T-cell (primary cell): ENCODE measurements at regions not wholly inside any gene's neighbourhood (a gene's known extent, or its start where the extent isn't known, plus 50 kb on each side); places are given as distances from the start of the nearest gene placed in this dataset.

Experiments used
- ATAC-seq, 4 experiments: fragments of 200-7000 bp in 3 of 4; fragments of 150-1000 bp in 1 of 4; cut with Tn5 transposase; replicated peaks in 1 of 4; 1 replicate in 3 of 4; 2 replicates in 1 of 4; pipeline ENCODE4 v1.10.0; 2021; ENCODE audit warnings: moderate library complexity in 3 of 4, mild to moderate bottlenecking in 2 of 4, moderate number of reproducible peaks in 1 of 4
- CTCF ChIA-PET, 2 donors: fragments of 300-600 bp; sonication (Branson Sonifier 250); formaldehyde crosslinking; loops; one replicate each; lab custom pipeline; 2022; ENCODE audit warnings: antibody characterized with exemption in 2 of 2; lab: Charles Lee
- POLR2A ChIA-PET, 2 donors: fragments of 300-600 bp; sonication (Branson Sonifier 250); formaldehyde crosslinking; loops; one replicate each; lab custom pipeline; 2022; ENCODE audit warnings: antibody characterized with exemption in 2 of 2; lab: Charles Lee
- DNase-seq, 35 experiments: peaks; one replicate each; pipeline versions ENCODE4 v3.0.0 to v3.0.0-alpha.2; 2013 to 2023
- H3K27ac ChIP-seq: one replicate; pipeline ENCODE4 v1.5.1; 2013; ENCODE audit warnings: low read length
- H3K27me3 ChIP-seq, 2 experiments: replicated peaks in 1 of 2; 1 replicate in 1 of 2; 2 replicates in 1 of 2; pipeline versions ENCODE4 v1.6.1 to v1.7.0; 2013; ENCODE audit warnings: low read length in 1 of 2, mixed read lengths in 1 of 2; ENCODE audit not compliant: control insufficient read depth in 2 of 2, insufficient read depth in 2 of 2; ENCODE audit errors: extremely low read depth in 1 of 2
- H3K36me3 ChIP-seq, 2 donors: 1 replicate in 1 of 2; 2 replicates in 1 of 2; pipeline versions ENCODE4 v1.6.1 to v1.7.0; 2013; ENCODE audit warnings: low read length in 1 of 2; ENCODE audit not compliant: control insufficient read depth in 2 of 2, insufficient read depth in 1 of 2; ENCODE audit errors: extremely low read depth in 1 of 2
- H3K4me1 ChIP-seq, 2 experiments: 1 replicate in 1 of 2; 2 replicates in 1 of 2; pipeline versions ENCODE4 v1.6.1 to v1.7.0; 2013; ENCODE audit warnings: low read length in 2 of 2, mixed read lengths in 1 of 2; ENCODE audit not compliant: insufficient read depth in 2 of 2, control insufficient read depth in 1 of 2; ENCODE audit errors: extremely low read depth in 1 of 2
- H3K4me3 ChIP-seq, 2 donors: 1 replicate in 1 of 2; 2 replicates in 1 of 2; pipeline versions ENCODE4 v1.5.1 to v1.7.0; 2013; ENCODE audit warnings: mild to moderate bottlenecking in 2 of 2, low read length in 1 of 2, moderate library complexity in 1 of 2; ENCODE audit not compliant: control insufficient read depth in 1 of 2; ENCODE audit errors: extremely low read depth in 1 of 2
- H3K9me3 ChIP-seq: 2 replicates; pipeline ENCODE4 v1.7.0; 2013
- H3K27ac Mint-ChIP-seq, 2 donors: one replicate each; pipeline ENCODE4 v1.8.0; 2020 to 2021; ENCODE audit warnings: mild to moderate bottlenecking in 2 of 2, mixed read lengths in 2 of 2
- H3K27me3 Mint-ChIP-seq, 2 donors: one replicate each; pipeline ENCODE4 v1.8.0; 2021 to 2022; ENCODE audit warnings: mixed read lengths in 2 of 2
- H3K36me3 Mint-ChIP-seq: one replicate; pipeline ENCODE4 v1.8.0; 2021; ENCODE audit warnings: mixed read lengths
- H3K4me1 Mint-ChIP-seq, 3 donors: one replicate each; pipeline ENCODE4 v1.8.0; 2020 to 2022; ENCODE audit warnings: mixed read lengths in 3 of 3, mild to moderate bottlenecking in 1 of 3
- H3K4me3 Mint-ChIP-seq, 3 donors: one replicate each; pipeline ENCODE4 v1.8.0; 2020 to 2022; ENCODE audit warnings: mild to moderate bottlenecking in 3 of 3, mixed read lengths in 3 of 3, moderate library complexity in 3 of 3
- H3K9me3 Mint-ChIP-seq, 3 donors: one replicate each; pipeline ENCODE4 v1.8.0; 2020 to 2022; ENCODE audit warnings: mixed read lengths in 3 of 3
- WGBS: methylation state at CpG from one replicate; pipeline ENCODE4 v1.1.5; 2013; ENCODE audit warnings: missing lambda C conversion rate; ENCODE audit not compliant: insufficient coverage; 5-methylcytosine and 5-hydroxymethylcytosine counted together

GRCh38 chr1:114342376-114342775, 168.6 kb downstream of the TRIM33 start:
- DNase-seq, result peak in 32 of 35 experiments; percentile 21 to 70 (median 46)
- H3K27me3 Mint-ChIP-seq, result peaks cover 0 to 2% of the 10 kb centered on the region in 2 donors
- peak overlapping the region; percentile 78 to 85 for H3K27ac Mint-ChIP-seq
- peaks cover 69 to 79% (median 69%) of the 10 kb centered on the region in 3 donors for H3K4me1 Mint-ChIP-seq
- peaks cover 0 to 4% (median 0%) of the 10 kb centered on the region in 3 donors for H3K9me3 Mint-ChIP-seq
- Histone ChIP-seq H3K27ac (peak overlapping the region; percentile 79), H3K4me3 (no peak overlapping the region), H3K36me3 (no peaks in the 10 kb centered on the region), H3K27me3 (no peaks in the 10 kb centered on the region), H3K4me1 (peaks cover 38 to 80% of the 10 kb centered on the region in 2 experiments), H3K9me3 (no peaks in the 10 kb centered on the region)
- POLR2A ChIA-PET, result no interaction called here
- no peaks in the 10 kb centered on the region for H3K36me3 Mint-ChIP-seq
- peak in 3 of 4 experiments; percentile 3 to 31 (median 24) for ATAC-seq
- CTCF ChIA-PET, result interaction anchor here in 1 of 2 donors (0.7 to 1.2 kb wide), 4 partner anchors 9 to 239 kb away, joined by 3 read pairs; partner anchors contain the start of gene BCAS2
- H3K4me3 Mint-ChIP-seq, result peak overlapping the region in 2 of 3 donors; percentile 26 to 48
- 40% methylated on average over 2 of the region's 3 CpGs for WGBS

- no CpG with 5 or more reads among the region's 6 CpGs for WGBS
- H3K4me3 Mint-ChIP-seq, result peak overlapping the region in 1 of 3 donors; percentile 80
- no peaks in the 10 kb centered on the region for H3K27me3 ChIP-seq
- POLR2A ChIA-PET, result no interaction called here
- no peaks in the 10 kb centered on the region for H3K9me3 ChIP-seq
- peak in 1 of 35 experiments; percentile 44 for DNase-seq
- peaks cover 38 to 79% of the 10 kb centered on the region in 2 experiments for H3K4me1 ChIP-seq
- CTCF ChIA-PET, result interaction anchor here in 1 of 2 donors (0.6 to 1.2 kb wide), 7 partner anchors 9 to 90 kb away, joined by 3 to 7 read pairs (median 3); no protein-coding TSS in a partner anchor
- peaks cover 0 to 4% (median 0%) of the 10 kb centered on the region in 3 donors for H3K9me3 Mint-ChIP-seq
- H3K27ac ChIP-seq, result peak overlapping the region; percentile 79
- H3K27me3 Mint-ChIP-seq, result peaks cover 0 to 2% of the 10 kb centered on the region in 2 donors
- H3K36me3 ChIP-seq, result no peaks in the 10 kb centered on the region
- H3K27ac Mint-ChIP-seq, result peak overlapping the region; percentile 25 to 57
- no peak for ATAC-seq
- no peaks in the 10 kb centered on the region for H3K36me3 Mint-ChIP-seq
- peaks cover 65 to 77% (median 71%) of the 10 kb centered on the region in 3 donors for H3K4me1 Mint-ChIP-seq
- H3K4me3 ChIP-seq, result peak overlapping the region in 1 of 2 donors; percentile 26
These were observed 169.1 kb downstream of the TRIM33 start for GRCh38 chr1:114341856-114342255.

GRCh38 chr1:114341299-114341698, 169.7 kb downstream of the TRIM33 start:
- Mint-ChIP-seq H3K36me3 (no peaks in the 10 kb centered on the region), H3K4me3 (peak overlapping the region; percentile 10 to 80 (median 28)), H3K4me1 (peaks cover 59 to 73% (median 71%) of the 10 kb centered on the region in 3 donors), H3K27ac (peak overlapping the region; percentile 86 to 91), H3K27me3 (peaks cover 0 to under 1% of the 10 kb centered on the region in 2 donors), H3K9me3 (peaks cover 0 to 4% (median 0%) of the 10 kb centered on the region in 3 donors)
- ChIA-PET POLR2A (interaction anchor here (0.6 to 0.7 kb wide), 2 partner anchors 24 to 581 kb away, joined by 3 read pairs; no protein-coding TSS in a partner anchor), CTCF (interaction anchor here in 1 of 2 donors (0.6 to 1.2 kb wide), 5 partner anchors 8 to 89 kb away, joined by 3 to 7 read pairs (median 5); no protein-coding TSS in a partner anchor)
- Histone ChIP-seq H3K4me3 (no peak overlapping the region), H3K36me3 (no peaks in the 10 kb centered on the region), H3K4me1 (peaks cover 38 to 77% of the 10 kb centered on the region in 2 experiments), H3K9me3 (no peaks in the 10 kb centered on the region), H3K27ac (peak overlapping the region; percentile 79), H3K27me3 (no peaks in the 10 kb centered on the region)
- WGBS, result no CpG with 5 or more reads among the region's 3 CpGs
- DNase-seq, result peak in 33 of 35 experiments; percentile 22 to 84 (median 59)
- ATAC-seq, result peak; percentile 73 to 89 (median 78)

GRCh38 chr1:114340892-114341291, 170.1 kb downstream of the TRIM33 start:
- H3K36me3 ChIP-seq, result no peaks in the 10 kb centered on the region
- ATAC-seq, result peak in 1 of 4 experiments; percentile 40
- Mint-ChIP-seq H3K4me3 (peak overlapping the region in 2 of 3 donors; percentile 10 to 80), H3K9me3 (peaks cover 0 to 4% (median 0%) of the 10 kb centered on the region in 3 donors), H3K27me3 (no peaks in the 10 kb centered on the region), H3K27ac (peak overlapping the region; percentile 86 to 91), H3K4me1 (peaks cover 58 to 73% (median 70%) of the 10 kb centered on the region in 3 donors), H3K36me3 (no peaks in the 10 kb centered on the region)
- H3K9me3 ChIP-seq, result no peaks in the 10 kb centered on the region
- DNase-seq, result no peak
- CTCF ChIA-PET, result interaction anchor here in 1 of 2 donors (0.6 to 1.2 kb wide), 5 partner anchors 8 to 89 kb away, joined by 3 to 7 read pairs (median 5); no protein-coding TSS in a partner anchor
- no peaks in the 10 kb centered on the region for H3K27me3 ChIP-seq
- H3K4me3 ChIP-seq, result no peak overlapping the region
- POLR2A ChIA-PET, result interaction anchor here (0.6 to 0.7 kb wide), 2 partner anchors 24 to 581 kb away, joined by 3 read pairs; no protein-coding TSS in a partner anchor
- peaks cover 37 to 77% of the 10 kb centered on the region in 2 experiments for H3K4me1 ChIP-seq
- 80% methylated on average over 1 of the region's 1 CpG for WGBS
- H3K27ac ChIP-seq, result peak overlapping the region; percentile 79

GRCh38 chr1:114339379-114339778, 171.6 kb downstream of the TRIM33 start:
- Histone ChIP-seq H3K27ac (peak overlapping the region; percentile 79), H3K27me3 (no peaks in the 10 kb centered on the region), H3K4me3 (no peak overlapping the region), H3K9me3 (no peaks in the 10 kb centered on the region), H3K36me3 (no peaks in the 10 kb centered on the region), H3K4me1 (peaks cover 44 to 82% of the 10 kb centered on the region in 2 experiments)
- Mint-ChIP-seq H3K9me3 (peaks cover 0 to 4% (median 0%) of the 10 kb centered on the region in 3 donors), H3K4me1 (peaks cover 62 to 80% (median 76%) of the 10 kb centered on the region in 3 donors), H3K4me3 (peak overlapping the region in 1 of 3 donors; percentile 80), H3K36me3 (no peaks in the 10 kb centered on the region), H3K27ac (peak overlapping the region in 1 of 2 donors; percentile 76), H3K27me3 (no peaks in the 10 kb centered on the region)
- ATAC-seq (peak in 1 of 4 experiments; percentile 50), DNase-seq (peak in 8 of 35 experiments; percentile 10 to 39 (median 21))
- WGBS, result 70% methylated on average over 3 of the region's 6 CpGs
- ChIA-PET POLR2A (no interaction called here), CTCF (interaction anchor here (0.8 to 1.1 kb wide), 3 partner anchors 11 to 277 kb away, joined by 3 to 6 read pairs (median 3); no protein-coding TSS in a partner anchor)

GRCh38 chr1:114338191-114338890, 172.7 kb downstream of the TRIM33 start:
- H3K4me1 Mint-ChIP-seq, result peaks cover 70 to 91% (median 80%) of the 10 kb centered on the region in 3 donors

More at GRCh38 chr1:114338191-114338890, 172.7 kb downstream of the TRIM33 start:
- DNase-seq (no peak), ATAC-seq (no peak)
- peaks cover 53 to 81% of the 10 kb centered on the region in 2 experiments for H3K4me1 ChIP-seq
- ChIA-PET CTCF (interaction anchor here (0.6 to 1.0 kb wide), 5 partner anchors 9 to 318 kb away, joined by 3 to 7 read pairs (median 3); no protein-coding TSS in a partner anchor), POLR2A (interaction anchor here in 1 of 2 donors (0.6 to 0.7 kb wide), 3 partner anchors 41 to 580 kb away, joined by 3 to 4 read pairs (median 4); no protein-coding TSS in a partner anchor)
- Mint-ChIP-seq H3K27me3 (no peaks in the 10 kb centered on the region), H3K9me3 (peaks cover 0 to 4% (median 0%) of the 10 kb centered on the region in 3 donors), H3K4me3 (no peak overlapping the region), H3K36me3 (no peaks in the 10 kb centered on the region), H3K27ac (peak overlapping the region in 1 of 2 donors; percentile 44)
- no peaks in the 10 kb centered on the region for H3K36me3 ChIP-seq
- H3K4me3 ChIP-seq, result no peak overlapping the region
- no peaks in the 10 kb centered on the region for H3K27me3 ChIP-seq
- H3K9me3 ChIP-seq, result no peaks in the 10 kb centered on the region
- H3K27ac ChIP-seq, result no peak overlapping the region
- 96% methylated on average over 7 of the region's 11 CpGs for WGBS
